Activated T-cell treated with anti-CD3 and anti-CD28 coated beads, Interleukin-2, amount 50 U/mL, for 72 hours (primary cell): ENCODE measurements at regions not wholly inside any gene's neighbourhood (a gene's known extent, or its start where the extent isn't known, plus 50 kb on each side); places are given as distances from the start of the nearest gene placed in this dataset.
"Not testable (repeated sequence)": the region's sequence is repeated elsewhere in the genome, so short reads cannot be mapped to it uniquely, and the experiment has no call there.

Experiments used
- ATAC-seq, 2 donors: fragments of 150-1000 bp; cut with Tn5 transposase; replicated peaks in 1 of 2; 2 replicates each; pipeline ENCODE4 v1.10.0; 2021; ENCODE audit warnings: moderate library complexity in 2 of 2, mild to moderate bottlenecking in 1 of 2
- DNase-seq, 2 donors: peaks; one replicate each; pipeline ENCODE4 v3.0.0; 2021 to 2022; ENCODE audit warnings: mixed read lengths in 1 of 2
- H3K27ac Mint-ChIP-seq: one replicate; pipeline ENCODE4 v1.8.0; 2022; ENCODE audit warnings: mild to moderate bottlenecking, moderate library complexity, mixed read lengths
- H3K27me3 Mint-ChIP-seq: one replicate; pipeline ENCODE4 v1.8.0; 2022; ENCODE audit warnings: low read depth, mixed read lengths
- H3K36me3 Mint-ChIP-seq, 2 donors: one replicate each; pipeline ENCODE4 v1.8.0; 2022; ENCODE audit warnings: mixed read lengths in 2 of 2, mild to moderate bottlenecking in 1 of 2; ENCODE audit not compliant: insufficient read depth in 2 of 2
- H3K4me1 Mint-ChIP-seq: one replicate; pipeline ENCODE4 v1.8.0; 2022; ENCODE audit warnings: low read depth, mixed read lengths
- H3K4me3 Mint-ChIP-seq, 2 donors: one replicate each; pipeline ENCODE4 v1.8.0; 2022; ENCODE audit warnings: mild to moderate bottlenecking in 2 of 2, mixed read lengths in 2 of 2, moderate library complexity in 2 of 2
- H3K9me3 Mint-ChIP-seq, 2 donors: one replicate each; pipeline ENCODE4 v1.8.0; 2022; ENCODE audit warnings: mixed read lengths in 2 of 2

GRCh38 chr16:18263046-18263445 lies 73.5 kb downstream of the NPIPA8 start:
- H3K27me3 Mint-ChIP-seq, H3K4me1 Mint-ChIP-seq, H3K4me3 Mint-ChIP-seq: not testable (repeated sequence)

GRCh38 chr16:18261848-18262247 lies 74.7 kb downstream of the NPIPA8 start:
- H3K4me1 Mint-ChIP-seq, ATAC-seq, DNase-seq, H3K27ac Mint-ChIP-seq, H3K36me3 Mint-ChIP-seq, H3K4me3 Mint-ChIP-seq, H3K27me3 Mint-ChIP-seq, H3K9me3 Mint-ChIP-seq: not testable (repeated sequence)

More at GRCh38 chr16:18263046-18263445, 73.5 kb downstream of the NPIPA8 start:
- not testable (repeated sequence) for H3K9me3 Mint-ChIP-seq, H3K36me3 Mint-ChIP-seq, DNase-seq, H3K27ac Mint-ChIP-seq, ATAC-seq

GRCh38 chr16:18259496-18260176 lies 76.9 kb downstream of the NPIPA8 start:
- not testable (repeated sequence) for H3K4me3 Mint-ChIP-seq, H3K4me1 Mint-ChIP-seq, ATAC-seq, H3K27me3 Mint-ChIP-seq, H3K27ac Mint-ChIP-seq, H3K9me3 Mint-ChIP-seq, H3K36me3 Mint-ChIP-seq, DNase-seq

- H3K9me3 Mint-ChIP-seq: not testable (repeated sequence)
Measured at GRCh38 chr16:18252943-18253342, 83.6 kb downstream of the NPIPA8 start.

GRCh38 chr16:18230505-18230904 lies 106.0 kb downstream of the NPIPA8 start:
- DNase-seq, H3K27me3 Mint-ChIP-seq, H3K4me3 Mint-ChIP-seq, H3K4me1 Mint-ChIP-seq, H3K36me3 Mint-ChIP-seq, ATAC-seq, H3K27ac Mint-ChIP-seq, H3K9me3 Mint-ChIP-seq: not testable (repeated sequence)

More at GRCh38 chr16:18252943-18253342, 83.6 kb downstream of the NPIPA8 start:
- not testable (repeated sequence) for DNase-seq, ATAC-seq, H3K4me3 Mint-ChIP-seq, H3K27ac Mint-ChIP-seq, H3K4me1 Mint-ChIP-seq, H3K27me3 Mint-ChIP-seq, H3K36me3 Mint-ChIP-seq

- not testable (repeated sequence) for DNase-seq, H3K36me3 Mint-ChIP-seq, H3K4me1 Mint-ChIP-seq, H3K9me3 Mint-ChIP-seq, ATAC-seq, H3K4me3 Mint-ChIP-seq, H3K27ac Mint-ChIP-seq, H3K27me3 Mint-ChIP-seq
Measured at GRCh38 chr16:18222054-18223009, 114.2 kb downstream of the NPIPA8 start.

GRCh38 chr16:18217741-18218140 lies 118.8 kb downstream of the NPIPA8 start:
- ATAC-seq, H3K4me1 Mint-ChIP-seq, H3K27me3 Mint-ChIP-seq, H3K9me3 Mint-ChIP-seq, H3K4me3 Mint-ChIP-seq, DNase-seq, H3K36me3 Mint-ChIP-seq, H3K27ac Mint-ChIP-seq: not testable (repeated sequence)

GRCh38 chr16:18216814-18217213 lies 119.7 kb downstream of the NPIPA8 start:
- DNase-seq: not testable (repeated sequence)

GRCh38 chr16:18213810-18214209 lies 122.7 kb downstream of the NPIPA8 start:
- not testable (repeated sequence) for H3K27ac Mint-ChIP-seq, DNase-seq, ATAC-seq, H3K36me3 Mint-ChIP-seq, H3K9me3 Mint-ChIP-seq, H3K27me3 Mint-ChIP-seq, H3K4me3 Mint-ChIP-seq, H3K4me1 Mint-ChIP-seq

More at GRCh38 chr16:18216814-18217213, 119.7 kb downstream of the NPIPA8 start:
- not testable (repeated sequence) for H3K4me1 Mint-ChIP-seq, H3K4me3 Mint-ChIP-seq, H3K27me3 Mint-ChIP-seq, H3K36me3 Mint-ChIP-seq, H3K9me3 Mint-ChIP-seq, H3K27ac Mint-ChIP-seq, ATAC-seq

GRCh38 chr16:18211505-18211904 lies 125.0 kb downstream of the NPIPA8 start:
- not testable (repeated sequence) for H3K27me3 Mint-ChIP-seq, H3K4me3 Mint-ChIP-seq, H3K36me3 Mint-ChIP-seq, H3K9me3 Mint-ChIP-seq, H3K27ac Mint-ChIP-seq, DNase-seq, ATAC-seq, H3K4me1 Mint-ChIP-seq

- H3K36me3 Mint-ChIP-seq, H3K9me3 Mint-ChIP-seq, H3K27ac Mint-ChIP-seq, DNase-seq, H3K4me1 Mint-ChIP-seq, ATAC-seq, H3K4me3 Mint-ChIP-seq, H3K27me3 Mint-ChIP-seq: not testable (repeated sequence)
Measured at GRCh38 chr16:18204786-18205185, 131.8 kb downstream of the NPIPA8 start.

GRCh38 chr16:18204309-18204708 lies 132.2 kb downstream of the NPIPA8 start:
- DNase-seq, H3K36me3 Mint-ChIP-seq, H3K4me3 Mint-ChIP-seq, H3K9me3 Mint-ChIP-seq, H3K27ac Mint-ChIP-seq, ATAC-seq, H3K4me1 Mint-ChIP-seq, H3K27me3 Mint-ChIP-seq: not testable (repeated sequence)

GRCh38 chr16:18201511-18201910 lies 135.0 kb downstream of the NPIPA8 start:
- H3K27ac Mint-ChIP-seq, ATAC-seq, H3K9me3 Mint-ChIP-seq, H3K27me3 Mint-ChIP-seq, H3K4me3 Mint-ChIP-seq, H3K4me1 Mint-ChIP-seq, H3K36me3 Mint-ChIP-seq, DNase-seq: not testable (repeated sequence)
